ENCODE measurements at regions not wholly inside any gene's neighbourhood (a gene's known extent, or its start where the extent isn't known, plus 50 kb on each side); places are given as distances from the start of the nearest gene placed in this dataset.
A peak's percentile ranks its signal among the peaks of the same experiment; 100 is the strongest.

DNA sequence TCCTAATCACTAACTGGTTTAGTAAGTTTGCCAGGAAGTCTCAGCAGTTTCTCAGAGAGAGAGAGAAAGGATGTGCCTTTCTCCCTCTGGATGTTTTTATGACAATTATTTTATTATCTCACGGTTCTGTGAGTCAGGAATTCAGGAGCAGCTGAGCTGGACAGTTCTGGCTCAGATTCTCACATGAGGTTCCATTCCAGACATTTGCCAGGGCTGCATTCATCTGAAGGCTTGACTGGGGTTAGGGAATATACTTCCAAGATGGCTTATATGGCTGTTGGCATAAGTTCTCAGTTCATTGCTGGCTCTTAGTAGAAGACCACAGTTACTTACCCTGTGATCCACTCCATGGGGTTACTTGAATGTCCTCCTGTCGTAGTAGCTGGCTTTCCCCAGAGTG is 101.2 kb upstream of the ATF7IP start:
- peaks cover 34% of the 10 kb centered on the region for H3K9me3 ChIP-seq (ENCODE audit: control insufficient read depth, low read length)
- no peak overlapping the region for H3K9ac ChIP-seq (ENCODE audit: extremely low read depth, low read length, poor library complexity, severe bottlenecking)
- no peaks in the 10 kb centered on the region for H3K27me3 Mint-ChIP-seq (ENCODE audit: insufficient read depth)
- no peak overlapping the region for H3K27ac Mint-ChIP-seq
- TF ChIP-seq, protein P1, sequence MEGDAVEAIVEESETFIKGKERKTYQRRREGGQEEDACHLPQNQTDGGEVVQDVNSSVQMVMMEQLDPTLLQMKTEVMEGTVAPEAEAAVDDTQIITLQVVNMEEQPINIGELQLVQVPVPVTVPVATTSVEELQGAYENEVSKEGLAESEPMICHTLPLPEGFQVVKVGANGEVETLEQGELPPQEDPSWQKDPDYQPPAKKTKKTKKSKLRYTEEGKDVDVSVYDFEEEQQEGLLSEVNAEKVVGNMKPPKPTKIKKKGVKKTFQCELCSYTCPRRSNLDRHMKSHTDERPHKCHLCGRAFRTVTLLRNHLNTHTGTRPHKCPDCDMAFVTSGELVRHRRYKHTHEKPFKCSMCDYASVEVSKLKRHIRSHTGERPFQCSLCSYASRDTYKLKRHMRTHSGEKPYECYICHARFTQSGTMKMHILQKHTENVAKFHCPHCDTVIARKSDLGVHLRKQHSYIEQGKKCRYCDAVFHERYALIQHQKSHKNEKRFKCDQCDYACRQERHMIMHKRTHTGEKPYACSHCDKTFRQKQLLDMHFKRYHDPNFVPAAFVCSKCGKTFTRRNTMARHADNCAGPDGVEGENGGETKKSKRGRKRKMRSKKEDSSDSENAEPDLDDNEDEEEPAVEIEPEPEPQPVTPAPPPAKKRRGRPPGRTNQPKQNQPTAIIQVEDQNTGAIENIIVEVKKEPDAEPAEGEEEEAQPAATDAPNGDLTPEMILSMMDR (conservative IDR thresholded peaks at IDR 0.05), result no peak
- peaks cover 18% of the 10 kb centered on the region for H3K36me3 Mint-ChIP-seq (ENCODE audit: low read depth)
- peaks cover 6% of the 10 kb centered on the region for H3K4me1 ChIP-seq (ENCODE audit: control insufficient read depth, insufficient read depth, low read length)
- H3K27me3 ChIP-seq (ENCODE audit: control insufficient read depth, insufficient read depth, low read length, poor library complexity, severe bottlenecking), result no peaks in the 10 kb centered on the region
- peaks cover 44% of the 10 kb centered on the region for H3K4me1 Mint-ChIP-seq
- no peak overlapping the region for H3K27ac ChIP-seq (ENCODE audit: low read depth, low read length)
- peaks cover 50% of the 10 kb centered on the region for H3K9me3 Mint-ChIP-seq
- WGBS, 2 experiments (ENCODE audit: insufficient coverage in 1 of 2, insufficient read length in 1 of 2), result 98 to 100% methylated on average over 1 to 2 of the region's 2 CpGs
- DNase-seq, result no peak
- no peak overlapping the region for H3K4me3 ChIP-seq (ENCODE audit: low read length)
- H3K36me3 ChIP-seq (ENCODE audit: control insufficient read depth, insufficient read depth, low read length), result no peaks in the 10 kb centered on the region
- no peak overlapping the region for H3K4me3 Mint-ChIP-seq

DNA sequence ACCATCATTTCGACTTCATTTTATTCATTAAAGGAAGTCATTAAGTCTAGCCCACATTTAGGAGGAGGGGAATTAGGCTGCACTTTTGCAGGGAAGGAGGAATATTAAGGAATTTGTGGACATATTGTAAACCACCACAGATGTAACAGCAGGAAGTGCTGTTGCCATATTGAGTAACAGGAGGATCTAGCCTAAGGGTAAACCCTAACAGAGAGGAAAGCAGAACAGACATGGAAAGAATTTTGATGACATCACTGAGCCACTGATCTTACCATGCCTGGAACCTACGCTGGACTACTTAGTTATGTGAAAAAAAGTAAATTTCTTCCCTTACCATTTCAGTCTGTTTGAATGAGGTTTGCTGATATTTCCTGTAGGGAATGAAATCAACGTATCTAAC is 100.7 kb upstream of the ATF7IP start:
- peaks cover 49% of the 10 kb centered on the region for H3K9me3 Mint-ChIP-seq
- peaks cover 46% of the 10 kb centered on the region for H3K4me1 Mint-ChIP-seq
- Histone ChIP-seq H3K27me3 (ENCODE audit: control insufficient read depth, insufficient read depth, low read length, poor library complexity, severe bottlenecking) (no peaks in the 10 kb centered on the region), H3K9ac (ENCODE audit: extremely low read depth, low read length, poor library complexity, severe bottlenecking) (no peak overlapping the region), H3K36me3 (ENCODE audit: control insufficient read depth, insufficient read depth, low read length) (no peaks in the 10 kb centered on the region), H3K4me1 (ENCODE audit: control insufficient read depth, insufficient read depth, low read length) (peaks cover 6% of the 10 kb centered on the region), H3K27ac (ENCODE audit: low read depth, low read length) (no peak overlapping the region), H3K4me3 (ENCODE audit: low read length) (no peak overlapping the region), H3K9me3 (ENCODE audit: control insufficient read depth, low read length) (peaks cover 30% of the 10 kb centered on the region)
- H3K27me3 Mint-ChIP-seq (ENCODE audit: insufficient read depth), result no peaks in the 10 kb centered on the region
- H3K27ac Mint-ChIP-seq, result no peak overlapping the region
- WGBS, 2 experiments (ENCODE audit: insufficient coverage in 1 of 2, insufficient read length in 1 of 2), result 93% methylated on average over 2 of the region's 3 CpGs; no CpG with 5 or more reads in 1 of the 2 experiments
- peaks cover 18% of the 10 kb centered on the region for H3K36me3 Mint-ChIP-seq (ENCODE audit: low read depth)
- no peak overlapping the region for H3K4me3 Mint-ChIP-seq
- TF ChIP-seq, protein P1 (conservative IDR thresholded peaks at IDR 0.05), result no peak
- no peak for DNase-seq

DNA sequence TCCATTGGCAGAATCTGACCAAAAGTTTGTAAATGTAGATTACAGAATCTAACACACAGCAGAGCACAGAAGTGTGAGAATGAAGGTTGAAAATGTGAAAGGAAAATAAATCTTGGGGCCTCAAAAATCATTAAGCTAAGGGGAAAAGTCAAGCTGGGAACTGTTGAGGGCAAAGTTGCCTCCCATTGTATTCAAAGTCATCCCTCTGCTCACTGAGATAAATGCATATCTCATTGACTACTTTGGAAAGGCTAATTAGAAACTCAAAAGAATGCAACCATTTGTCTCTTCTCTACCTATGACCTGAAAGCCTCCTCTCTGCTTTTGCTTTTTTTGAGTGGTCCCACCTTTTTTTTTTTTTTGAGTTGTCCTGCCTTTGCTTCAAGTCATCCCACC is 97.4 kb upstream of the ATF7IP start:
- Histone ChIP-seq H3K9me3 (ENCODE audit: control insufficient read depth, low read length) (peaks cover 49% of the 10 kb centered on the region), H3K4me3 (ENCODE audit: low read length) (peak overlapping the region; percentile 66), H3K27me3 (ENCODE audit: control insufficient read depth, insufficient read depth, low read length, poor library complexity, severe bottlenecking) (no peaks in the 10 kb centered on the region), H3K36me3 (ENCODE audit: control insufficient read depth, insufficient read depth, low read length) (no peaks in the 10 kb centered on the region), H3K4me1 (ENCODE audit: control insufficient read depth, insufficient read depth, low read length) (no peaks in the 10 kb centered on the region), H3K9ac (ENCODE audit: extremely low read depth, low read length, poor library complexity, severe bottlenecking) (no peak overlapping the region), H3K27ac (ENCODE audit: low read depth, low read length) (peak overlapping the region; percentile 45)
- TF ChIP-seq, protein P1 (conservative IDR thresholded peaks at IDR 0.05), result no peak
- Mint-ChIP-seq H3K27me3 (ENCODE audit: insufficient read depth) (no peaks in the 10 kb centered on the region), H3K9me3 (peaks cover 59% of the 10 kb centered on the region), H3K36me3 (ENCODE audit: low read depth) (peaks cover 21% of the 10 kb centered on the region), H3K27ac (peak overlapping the region; percentile 88), H3K4me1 (peaks cover 33% of the 10 kb centered on the region), H3K4me3 (peak overlapping the region; percentile 1)
- no peak for DNase-seq
